ENCODE measurements at regions not wholly inside any gene's neighbourhood (a gene's known extent, or its start where the extent isn't known, plus 50 kb on each side); places are given as distances from the start of the nearest gene placed in this dataset.
"Not testable (repeated sequence)": the region's sequence is repeated elsewhere in the genome, so short reads cannot be mapped to it uniquely, and the experiment has no call there.

GRCh38 chr16:59463776-59464175 is 729.7 kb upstream of the GOT2 start:
- no peak for DNase-seq (ENCODE audit: low read depth)

GRCh38 chr16:59459806-59460205 is 725.7 kb upstream of the GOT2 start:
- peak; percentile 88 for DNase-seq (ENCODE audit: low read depth)

GRCh38 chr16:59455497-59455896 is 721.4 kb upstream of the GOT2 start:
- no peak for DNase-seq (ENCODE audit: low read depth)

- DNase-seq (ENCODE audit: low read depth), result not testable (repeated sequence)
These were observed 716.4 kb upstream of the GOT2 start for GRCh38 chr16:59450513-59450912.

GRCh38 chr16:59440502-59440901 is 706.4 kb upstream of the GOT2 start:
- no peak for DNase-seq (ENCODE audit: low read depth)

GRCh38 chr16:59432896-59433295 is 698.8 kb upstream of the GOT2 start:
- DNase-seq (ENCODE audit: low read depth), result no peak

GRCh38 chr16:59432276-59432675 is 698.2 kb upstream of the GOT2 start:
- DNase-seq (ENCODE audit: low read depth), result no peak

GRCh38 chr16:59424714-59425273 is 690.7 kb upstream of the GOT2 start:
- no peak for DNase-seq (ENCODE audit: low read depth)

GRCh38 chr16:59411961-59412841 is 678.1 kb upstream of the GOT2 start:
- peak; percentile 10 for DNase-seq (ENCODE audit: low read depth)

- DNase-seq (ENCODE audit: low read depth), result no peak
These were observed 676.3 kb upstream of the GOT2 start for GRCh38 chr16:59410451-59410850.

- no peak for DNase-seq (ENCODE audit: low read depth)
These were observed 671.7 kb upstream of the GOT2 start for GRCh38 chr16:59405802-59406201.

GRCh38 chr16:59404509-59404908 is 670.4 kb upstream of the GOT2 start:
- no peak for DNase-seq (ENCODE audit: low read depth)

GRCh38 chr16:59400830-59401229 is 666.7 kb upstream of the GOT2 start:
- no peak for DNase-seq (ENCODE audit: low read depth)

- no peak for DNase-seq (ENCODE audit: low read depth)
These were observed 663.5 kb upstream of the GOT2 start for GRCh38 chr16:59397638-59398037.

- DNase-seq (ENCODE audit: low read depth), result no peak
These were observed 660.4 kb upstream of the GOT2 start for GRCh38 chr16:59394526-59394925.

- no peak for DNase-seq (ENCODE audit: low read depth)
These were observed 658.8 kb upstream of the GOT2 start for GRCh38 chr16:59392911-59393310.

- DNase-seq (ENCODE audit: low read depth), result no peak
These were observed 657.7 kb upstream of the GOT2 start for GRCh38 chr16:59391617-59392364.

GRCh38 chr16:59385959-59386358 is 651.8 kb upstream of the GOT2 start:
- DNase-seq (ENCODE audit: low read depth), result peak; percentile 18

GRCh38 chr16:59385491-59385890 is 651.4 kb upstream of the GOT2 start:
- no peak for DNase-seq (ENCODE audit: low read depth)

GRCh38 chr16:59373632-59374031 is 639.5 kb upstream of the GOT2 start:
- no peak for DNase-seq (ENCODE audit: low read depth)

- no peak for DNase-seq (ENCODE audit: low read depth)
These were observed 636.6 kb upstream of the GOT2 start for GRCh38 chr16:59370717-59371116.

GRCh38 chr16:59369523-59369922 is 635.4 kb upstream of the GOT2 start:
- no peak for DNase-seq (ENCODE audit: low read depth)

Data from HT1080 (cell line).